ENCODE measurements at regions not wholly inside any gene's neighbourhood (a gene's known extent, or its start where the extent isn't known, plus 50 kb on each side); places are given as distances from the start of the nearest gene placed in this dataset.

DNA sequence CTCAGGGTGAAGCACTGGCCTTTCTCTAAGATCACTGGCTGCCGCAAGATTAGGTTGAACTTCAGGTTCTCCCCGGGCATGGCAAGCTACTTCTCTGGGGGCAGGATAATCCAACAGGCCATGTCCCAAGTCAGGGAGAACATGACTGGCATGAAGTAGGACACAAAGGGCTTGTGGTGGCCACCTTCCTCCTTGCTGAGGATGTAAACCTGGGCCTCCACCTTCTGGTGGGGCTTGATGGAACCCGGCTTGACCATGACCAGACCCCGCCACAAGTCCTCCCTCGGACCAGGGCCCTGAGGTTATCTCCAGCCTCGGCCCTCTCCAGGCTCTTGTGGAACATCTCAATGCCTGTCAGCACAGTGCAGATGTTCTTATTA is 211.1 kb upstream of the WSB1 start:
- peaks cover 32% of the 10 kb centered on the region for H3K9me3 ChIP-seq (ENCODE audit: low read depth)
- H3K9me3 Mint-ChIP-seq, result peaks cover 37% of the 10 kb centered on the region
- no peaks in the 10 kb centered on the region for H3K36me3 Mint-ChIP-seq

DNA sequence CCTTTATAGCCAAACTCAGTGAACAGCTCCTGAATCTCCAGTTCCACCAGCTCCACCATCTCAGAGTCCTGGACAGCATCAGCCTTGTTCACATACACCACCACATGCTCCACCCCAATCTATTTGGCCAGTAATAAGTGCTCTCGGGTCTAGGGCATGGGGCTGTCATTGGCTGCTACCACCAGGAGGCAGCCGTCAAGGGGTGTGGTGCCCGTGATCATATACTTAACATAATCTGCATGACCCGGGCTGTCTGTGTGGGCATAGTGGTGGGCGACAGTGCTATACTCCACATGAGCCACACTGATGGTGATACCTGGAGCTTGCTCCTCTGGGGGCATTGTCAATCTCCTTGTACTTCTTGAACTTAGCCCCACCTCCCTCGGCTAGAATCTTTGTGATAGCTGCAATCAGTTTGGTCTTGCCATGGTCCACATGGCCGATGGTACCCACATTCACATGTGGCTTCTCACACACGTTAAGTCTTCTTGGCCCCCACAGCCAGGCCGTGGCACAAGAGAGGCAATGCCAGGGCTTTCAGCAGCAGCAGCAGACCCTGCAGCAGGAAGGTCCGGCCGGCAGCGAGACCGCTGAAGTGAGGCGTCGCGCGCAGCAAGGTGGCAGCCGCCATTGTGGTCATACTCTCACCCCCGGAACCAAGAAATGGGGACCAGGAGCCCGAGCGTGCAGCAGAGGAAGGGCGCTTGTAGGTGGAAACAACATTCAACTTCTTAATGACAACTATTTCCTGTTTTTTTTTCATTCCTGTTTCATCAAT is 210.3 kb upstream of the WSB1 start:
- no peak for DNase-seq (ENCODE audit: low spot score)
- Mint-ChIP-seq H3K4me3 (no peak overlapping the region), H3K36me3 (no peaks in the 10 kb centered on the region), H3K27ac (no peak overlapping the region), H3K9me3 (peaks cover 36% of the 10 kb centered on the region), H3K4me1 (no peaks in the 10 kb centered on the region), H3K27me3 (ENCODE audit: insufficient read depth, low read depth) (peaks cover 2% of the 10 kb centered on the region)
- Histone ChIP-seq H3F3A (ENCODE audit: low read depth) (no peaks in the 10 kb centered on the region), H3K9ac (no peak overlapping the region), H2AFZ (replicated peaks) (no peak overlapping the region), H3K4me1 (no peaks in the 10 kb centered on the region), H3K4me3 (no peak overlapping the region), H3K27me3 (no peaks in the 10 kb centered on the region), H4K20me1 (ENCODE audit: low read depth) (no peaks in the 10 kb centered on the region), H3K9me3 (ENCODE audit: low read depth) (peaks cover 28% of the 10 kb centered on the region), H3K79me2 (ENCODE audit: low read depth) (no peaks in the 10 kb centered on the region), H3K27ac (no peak overlapping the region), H3K4me2 (no peak overlapping the region), H3K36me3 (no peaks in the 10 kb centered on the region)
- TF ChIP-seq, protein P1, sequence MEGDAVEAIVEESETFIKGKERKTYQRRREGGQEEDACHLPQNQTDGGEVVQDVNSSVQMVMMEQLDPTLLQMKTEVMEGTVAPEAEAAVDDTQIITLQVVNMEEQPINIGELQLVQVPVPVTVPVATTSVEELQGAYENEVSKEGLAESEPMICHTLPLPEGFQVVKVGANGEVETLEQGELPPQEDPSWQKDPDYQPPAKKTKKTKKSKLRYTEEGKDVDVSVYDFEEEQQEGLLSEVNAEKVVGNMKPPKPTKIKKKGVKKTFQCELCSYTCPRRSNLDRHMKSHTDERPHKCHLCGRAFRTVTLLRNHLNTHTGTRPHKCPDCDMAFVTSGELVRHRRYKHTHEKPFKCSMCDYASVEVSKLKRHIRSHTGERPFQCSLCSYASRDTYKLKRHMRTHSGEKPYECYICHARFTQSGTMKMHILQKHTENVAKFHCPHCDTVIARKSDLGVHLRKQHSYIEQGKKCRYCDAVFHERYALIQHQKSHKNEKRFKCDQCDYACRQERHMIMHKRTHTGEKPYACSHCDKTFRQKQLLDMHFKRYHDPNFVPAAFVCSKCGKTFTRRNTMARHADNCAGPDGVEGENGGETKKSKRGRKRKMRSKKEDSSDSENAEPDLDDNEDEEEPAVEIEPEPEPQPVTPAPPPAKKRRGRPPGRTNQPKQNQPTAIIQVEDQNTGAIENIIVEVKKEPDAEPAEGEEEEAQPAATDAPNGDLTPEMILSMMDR (IDR thresholded peaks at IDR 0.05), result no peak
- TF ChIP-seq EZH2 (IDR thresholded peaks at IDR 0.05), result no peak
- TF ChIP-seq EZH2phosphoT487 (IDR thresholded peaks at IDR 0.05), result no peak

More for the DNA sequence above, 211.1 kb upstream of the WSB1 start:
- H3K27ac ChIP-seq, result no peak overlapping the region
- no peak for DNase-seq (ENCODE audit: low spot score)
- no peak overlapping the region for H2AFZ ChIP-seq (replicated peaks)
- Mint-ChIP-seq H3K4me3 (no peak overlapping the region), H3K4me1 (no peaks in the 10 kb centered on the region), H3K27me3 (ENCODE audit: insufficient read depth, low read depth) (peaks cover 6% of the 10 kb centered on the region), H3K27ac (no peak overlapping the region)
- H3K4me2 ChIP-seq, result no peak overlapping the region
- no peak overlapping the region for H3K9ac ChIP-seq
- H3F3A ChIP-seq (ENCODE audit: low read depth), result no peaks in the 10 kb centered on the region
- no peaks in the 10 kb centered on the region for H3K4me1 ChIP-seq
- TF ChIP-seq EZH2phosphoT487 (IDR thresholded peaks at IDR 0.05) (no peak), EZH2 (IDR thresholded peaks at IDR 0.05) (no peak)
- TF ChIP-seq, protein P1 (IDR thresholded peaks at IDR 0.05), result no peak
- no peaks in the 10 kb centered on the region for H3K79me2 ChIP-seq (ENCODE audit: low read depth)
- no peaks in the 10 kb centered on the region for H4K20me1 ChIP-seq (ENCODE audit: low read depth)
- H3K36me3 ChIP-seq, result no peaks in the 10 kb centered on the region
- H3K27me3 ChIP-seq, result no peaks in the 10 kb centered on the region
- H3K4me3 ChIP-seq, result no peak overlapping the region

DNA sequence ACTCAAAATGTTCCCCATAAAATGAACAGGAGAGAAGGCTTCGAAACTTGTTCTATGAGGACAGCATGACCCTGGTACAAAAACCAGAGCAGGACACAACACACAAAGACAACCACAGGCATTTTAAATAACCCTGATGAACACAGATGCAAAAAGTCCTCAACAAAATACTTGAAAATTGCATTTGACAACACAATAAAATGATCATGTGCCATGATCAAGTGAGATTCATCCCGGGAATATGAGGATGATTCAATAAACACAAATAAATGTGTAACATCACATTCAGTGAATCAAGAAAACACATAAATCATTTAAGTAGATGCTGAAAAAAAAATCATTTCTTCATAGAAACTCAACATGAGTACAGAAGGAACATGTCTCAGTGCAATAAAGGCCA is 208.4 kb upstream of the WSB1 start:
- Mint-ChIP-seq H3K27ac (no peak overlapping the region), H3K36me3 (no peaks in the 10 kb centered on the region), H3K4me1 (no peaks in the 10 kb centered on the region), H3K9me3 (peaks cover 47% of the 10 kb centered on the region), H3K4me3 (no peak overlapping the region), H3K27me3 (ENCODE audit: insufficient read depth, low read depth) (peaks cover 2% of the 10 kb centered on the region)
- no peak overlapping the region for H3K4me2 ChIP-seq
- no peaks in the 10 kb centered on the region for H3K79me2 ChIP-seq (ENCODE audit: low read depth)
- no peaks in the 10 kb centered on the region for H3K36me3 ChIP-seq
- H3F3A ChIP-seq (ENCODE audit: low read depth), result no peaks in the 10 kb centered on the region
- H3K4me3 ChIP-seq, result no peak overlapping the region
- DNase-seq (ENCODE audit: low spot score), result no peak
- H3K9me3 ChIP-seq (ENCODE audit: low read depth), result peaks cover 11% of the 10 kb centered on the region
- H3K27me3 ChIP-seq, result no peaks in the 10 kb centered on the region
- H3K4me1 ChIP-seq, result no peaks in the 10 kb centered on the region
- H3K9ac ChIP-seq, result no peak overlapping the region
- no peaks in the 10 kb centered on the region for H4K20me1 ChIP-seq (ENCODE audit: low read depth)
- H3K27ac ChIP-seq, result no peak overlapping the region
- H2AFZ ChIP-seq (replicated peaks), result no peak overlapping the region
- no peak for TF ChIP-seq EZH2 (IDR thresholded peaks at IDR 0.05)
- TF ChIP-seq, protein P1 (IDR thresholded peaks at IDR 0.05), result no peak
- TF ChIP-seq EZH2phosphoT487 (IDR thresholded peaks at IDR 0.05), result no peak

Measured in neural progenitor cell (in vitro differentiated cells).